Hematopoietic multipotent progenitor cell treated with erythropoietin and hydrocortisone succinate and interleukin-3 and kit ligand, for 4 days (in vitro differentiated cells): ENCODE measurements at regions not wholly inside any gene's neighbourhood (a gene's known extent, or its start where the extent isn't known, plus 50 kb on each side); places are given as distances from the start of the nearest gene placed in this dataset.

Experiments used
- DNase-seq: peaks from one replicate; pipeline ENCODE4 v3.0.0-alpha.2; 2015

DNA sequence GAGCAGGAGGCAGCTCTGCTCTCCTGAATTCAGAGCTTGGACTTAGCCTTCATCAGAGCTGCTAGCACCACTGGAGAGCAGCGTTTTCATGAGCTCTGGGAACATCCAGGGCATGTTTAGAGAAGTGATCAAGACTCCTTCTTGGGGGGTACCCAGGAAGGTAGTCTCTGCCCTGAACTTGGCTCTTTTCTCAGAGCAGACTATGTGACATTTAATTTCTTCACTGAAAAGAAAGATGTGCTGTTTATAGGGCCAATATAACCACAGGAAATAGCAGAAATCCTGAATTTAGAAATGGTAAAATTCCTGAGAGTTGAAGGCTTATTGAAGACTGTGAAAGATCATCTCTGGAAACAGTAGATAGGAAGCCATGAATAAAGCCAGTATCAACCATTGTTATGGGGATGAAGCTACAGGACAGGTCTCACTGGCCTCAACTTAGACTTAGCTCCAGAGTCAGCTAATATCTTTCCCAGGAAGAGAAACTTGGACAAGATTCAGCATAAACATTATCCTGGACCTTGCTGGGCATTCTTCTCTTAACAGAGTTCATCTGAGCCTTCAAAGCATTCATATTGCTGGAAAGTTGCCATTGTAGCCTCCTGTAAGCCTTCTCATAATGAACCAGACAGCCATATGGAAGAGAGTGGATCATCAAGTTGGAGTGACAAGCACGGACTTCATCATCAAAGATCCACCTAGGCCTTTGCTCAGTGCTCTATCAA lies 386.6 kb upstream of the THBS1 start:
- DNase-seq, result no peak

DNA sequence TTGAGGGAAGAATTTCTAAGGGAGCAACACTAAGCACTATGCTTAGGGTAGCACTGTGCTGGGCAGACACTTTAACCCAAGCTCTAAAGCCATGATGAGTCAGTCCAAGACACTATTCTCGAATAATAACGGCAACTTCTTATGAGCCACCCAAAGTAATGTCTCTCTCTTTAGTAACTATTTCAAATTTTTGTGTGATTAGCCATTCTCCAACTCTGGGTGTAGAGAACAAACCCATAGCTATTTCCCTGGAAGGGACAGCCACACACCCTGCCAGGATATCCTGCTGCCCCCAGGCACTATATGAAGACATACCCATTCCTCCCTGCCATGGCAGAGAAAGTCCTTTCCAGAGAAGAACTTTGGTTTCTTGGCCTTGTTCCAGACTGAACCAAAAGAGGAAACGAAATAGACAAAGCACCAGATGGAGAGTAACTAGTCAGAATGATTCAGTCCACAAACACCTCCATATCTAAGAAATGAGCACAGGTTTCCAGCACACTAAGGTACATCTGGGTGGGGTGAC lies 384.9 kb upstream of the THBS1 start:
- DNase-seq, result peak; percentile 32

DNA sequence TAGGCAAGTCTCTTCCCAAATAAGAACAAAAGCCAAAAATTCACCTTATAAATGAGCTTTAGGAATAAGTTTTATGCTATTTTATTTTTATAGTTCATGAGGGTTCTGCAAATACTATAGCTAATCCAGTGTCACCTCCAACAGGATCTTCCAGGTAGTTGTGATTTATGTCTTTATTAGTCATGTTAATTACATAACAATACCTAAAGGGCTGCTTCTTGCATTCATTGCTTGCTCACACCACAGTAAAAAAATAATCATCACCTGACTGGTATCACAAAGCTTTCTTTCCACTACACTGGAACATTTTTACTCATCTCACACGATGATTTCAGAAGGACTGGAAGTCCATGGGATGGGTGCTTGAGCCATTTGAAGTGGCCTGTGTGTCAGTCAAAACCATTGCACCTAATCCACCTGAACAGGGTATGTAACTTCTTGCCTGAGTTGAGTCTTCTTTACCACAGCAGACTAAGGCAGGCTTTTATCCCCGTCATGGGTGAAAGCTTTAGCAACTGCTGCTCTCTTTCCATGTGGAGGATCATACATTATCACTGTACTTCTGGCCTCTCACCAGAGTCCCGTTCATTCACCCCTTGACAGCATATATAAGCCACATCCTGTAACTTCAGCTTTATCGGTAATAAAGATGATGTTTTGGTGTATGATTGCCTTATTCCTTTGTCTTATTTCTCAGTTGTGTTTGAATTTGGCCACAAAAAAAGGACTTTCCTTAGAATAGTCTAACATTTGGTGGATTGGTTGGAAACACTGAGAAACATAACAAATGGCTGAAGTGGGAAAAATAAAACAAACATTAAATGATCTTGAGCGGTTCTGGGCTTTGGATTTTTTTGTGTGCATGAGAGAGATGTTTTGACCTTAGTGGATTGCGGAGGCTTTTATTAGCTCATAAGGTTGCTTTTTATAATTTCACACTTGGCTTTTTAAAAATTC lies 382.6 kb upstream of the THBS1 start:
- no peak for DNase-seq

DNA sequence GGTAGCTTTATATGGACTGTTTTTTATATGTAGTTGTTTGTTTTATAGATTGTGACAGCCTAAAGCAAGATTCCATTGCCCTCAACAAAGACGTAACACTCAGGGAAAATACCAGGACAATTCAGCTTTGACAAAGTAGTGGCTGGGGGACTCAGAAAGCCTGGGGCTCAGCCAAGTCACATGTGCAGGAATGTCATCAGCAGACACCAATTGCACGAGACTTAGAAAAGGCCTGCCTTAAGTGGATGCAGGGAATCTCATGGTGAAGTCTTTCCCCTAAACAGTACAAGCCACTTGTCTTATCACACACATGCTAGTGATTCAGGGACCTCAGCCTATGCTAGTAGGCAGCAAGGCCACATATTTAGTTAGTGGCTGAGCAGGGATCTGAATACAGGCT lies 381.8 kb upstream of the THBS1 start:
- DNase-seq, result no peak

DNA sequence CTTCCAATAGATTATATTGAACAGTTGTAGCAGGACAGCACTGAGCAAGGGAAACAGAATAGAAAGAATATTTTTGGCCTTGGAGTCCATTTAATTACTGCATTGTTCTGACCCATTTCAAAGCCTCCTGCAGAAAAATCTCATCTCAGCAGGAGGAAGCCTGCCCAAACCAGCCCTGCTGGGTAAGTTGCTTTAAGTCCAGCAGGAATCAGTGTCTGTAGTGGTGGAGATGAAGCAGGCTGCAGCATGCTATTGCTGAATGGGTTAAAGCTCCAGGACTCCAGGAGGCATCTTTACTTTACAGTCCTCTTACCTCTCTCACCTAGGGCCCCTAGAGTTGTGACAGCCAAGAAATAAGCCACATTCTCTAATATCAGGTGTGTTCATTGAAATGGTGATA lies 380.3 kb upstream of the THBS1 start:
- DNase-seq, result no peak

DNA sequence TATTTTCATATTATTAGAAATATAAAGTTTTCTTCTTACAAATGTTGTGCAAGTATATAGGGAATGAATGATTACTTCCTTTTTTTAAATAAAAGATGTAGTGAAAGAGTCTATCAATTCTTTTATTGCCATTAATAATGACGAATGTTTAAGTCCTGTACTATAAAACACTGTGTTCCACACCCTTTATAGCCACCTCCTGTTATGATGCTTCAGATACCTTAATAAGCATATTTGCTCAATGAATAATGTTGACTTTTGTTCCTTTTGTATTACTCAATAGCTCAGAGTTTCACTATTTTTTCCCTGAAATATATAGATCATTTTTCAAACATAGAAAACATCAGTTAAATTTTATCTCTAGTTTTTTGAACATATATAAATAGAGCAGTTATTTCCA lies 378.2 kb upstream of the THBS1 start:
- DNase-seq, result no peak

DNA sequence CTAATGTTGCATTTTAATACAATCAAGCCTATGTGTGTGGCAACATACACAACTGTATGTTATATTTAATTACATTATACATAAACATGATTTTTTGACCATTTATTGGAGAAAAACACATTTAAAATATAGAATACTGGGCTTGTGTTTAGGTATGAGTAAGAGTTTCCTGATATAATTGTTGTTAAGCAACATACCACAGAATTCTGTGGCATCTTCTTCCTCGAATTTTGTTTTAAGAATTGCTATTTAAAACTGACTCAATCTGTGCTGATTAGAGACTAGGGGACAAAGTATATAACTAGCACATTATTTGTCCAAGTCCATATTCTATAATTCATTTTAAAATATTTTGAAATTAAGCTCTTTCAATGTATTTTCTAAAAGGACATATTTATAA lies 376.8 kb upstream of the THBS1 start:
- DNase-seq, result no peak

DNA sequence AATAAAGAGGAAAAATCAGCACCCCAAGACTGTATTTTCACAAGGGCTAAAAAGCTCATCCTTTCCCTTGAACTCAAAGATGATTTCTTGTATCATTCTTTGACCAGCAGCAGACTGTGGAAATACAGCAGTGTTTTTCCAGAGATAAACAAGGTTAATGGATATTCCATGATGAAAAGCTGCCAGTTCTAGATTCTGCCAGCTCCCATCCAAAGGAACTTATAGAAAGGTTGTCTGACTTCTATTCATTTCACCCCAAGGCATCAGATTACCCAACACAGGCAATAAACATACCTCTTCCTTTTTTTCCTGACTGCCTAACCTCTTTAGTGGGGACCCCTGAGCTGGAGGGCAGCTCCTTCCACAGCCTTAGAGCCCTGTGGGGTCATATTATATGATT lies 375.8 kb upstream of the THBS1 start:
- DNase-seq, result no peak

DNA sequence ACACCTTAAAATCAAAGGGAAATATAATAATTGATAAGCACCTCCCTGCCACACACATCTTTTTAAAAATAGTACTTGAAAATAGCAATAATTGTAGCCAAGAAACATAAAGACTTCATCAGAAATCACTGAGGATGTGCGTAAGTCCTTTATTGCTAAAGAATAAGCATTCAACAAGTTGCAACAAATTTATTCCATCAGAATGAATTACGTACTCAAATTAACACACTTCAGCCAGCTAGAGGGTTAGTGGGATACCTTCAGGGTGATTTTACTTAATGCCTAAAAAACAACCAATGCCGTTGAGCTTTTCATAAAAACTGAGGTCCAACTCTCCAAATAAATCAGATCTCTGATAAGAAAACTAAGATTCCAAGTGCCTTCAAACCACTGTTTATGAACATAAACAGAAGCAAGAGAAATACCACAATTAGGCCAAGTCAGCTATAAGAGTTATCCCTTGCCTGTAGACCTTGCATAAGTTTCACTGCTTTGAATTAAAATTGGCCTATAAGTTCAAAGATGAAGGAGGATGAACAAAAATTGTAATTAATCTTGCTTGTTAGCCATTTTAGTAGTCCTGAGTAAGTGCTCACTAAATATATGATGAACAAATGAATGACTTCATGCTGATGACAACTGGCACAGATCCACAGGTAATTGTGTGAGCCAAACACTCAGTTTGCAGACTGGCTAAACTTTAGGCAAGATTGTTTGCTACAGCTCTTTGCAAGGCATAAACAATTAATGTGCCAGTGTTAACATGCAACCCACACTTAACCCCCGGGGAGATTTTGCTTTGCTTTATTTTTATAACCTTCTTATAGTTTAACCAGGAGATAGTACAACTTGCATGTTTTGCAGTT lies 375.1 kb upstream of the THBS1 start:
- DNase-seq, result no peak

DNA sequence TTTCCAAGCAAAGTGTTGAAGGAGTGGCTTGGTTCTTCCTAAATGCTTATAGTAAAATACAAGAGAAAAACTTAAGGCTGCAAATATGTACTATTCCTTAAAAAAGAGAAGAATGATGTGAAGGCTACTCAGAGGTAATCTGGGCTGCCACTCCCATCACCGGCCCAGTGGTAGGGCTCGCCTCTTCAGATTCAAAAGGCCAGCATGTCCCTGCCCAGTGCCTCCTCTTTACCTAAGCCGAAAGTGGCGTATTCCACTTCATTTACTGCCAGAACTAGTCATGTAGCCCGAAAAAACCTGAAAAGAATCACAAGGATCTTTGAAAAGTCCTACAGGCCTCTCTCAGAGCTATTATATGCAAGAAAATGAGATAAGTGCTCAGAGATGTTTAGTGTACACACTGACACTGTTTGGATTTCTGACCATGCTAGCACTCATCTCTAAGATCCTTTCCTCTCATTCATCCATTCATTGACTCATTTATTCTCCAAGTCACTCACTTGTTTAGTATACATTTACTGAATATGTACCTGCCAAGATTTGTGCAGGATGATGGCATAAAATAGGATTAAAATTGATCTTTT lies 373.3 kb upstream of the THBS1 start:
- no peak for DNase-seq

DNA sequence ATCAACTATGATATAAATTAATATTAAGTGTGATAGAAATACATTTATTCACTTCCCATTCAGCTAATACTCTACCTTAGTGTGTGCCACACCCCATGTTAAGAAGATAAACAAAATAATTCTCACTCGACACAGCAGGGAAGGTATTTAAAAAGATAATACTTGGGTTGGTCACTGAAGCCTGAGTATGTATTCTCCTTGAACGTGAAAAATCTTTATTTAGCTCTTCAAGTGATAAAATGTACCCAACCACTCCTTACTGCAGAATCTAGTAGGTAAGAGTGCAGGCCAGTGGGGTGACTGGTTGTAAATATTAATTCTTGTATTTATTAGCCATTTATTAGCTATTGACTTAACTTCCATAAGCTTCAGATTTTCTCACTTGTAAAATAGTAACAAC lies 372.7 kb upstream of the THBS1 start:
- DNase-seq, result no peak

DNA sequence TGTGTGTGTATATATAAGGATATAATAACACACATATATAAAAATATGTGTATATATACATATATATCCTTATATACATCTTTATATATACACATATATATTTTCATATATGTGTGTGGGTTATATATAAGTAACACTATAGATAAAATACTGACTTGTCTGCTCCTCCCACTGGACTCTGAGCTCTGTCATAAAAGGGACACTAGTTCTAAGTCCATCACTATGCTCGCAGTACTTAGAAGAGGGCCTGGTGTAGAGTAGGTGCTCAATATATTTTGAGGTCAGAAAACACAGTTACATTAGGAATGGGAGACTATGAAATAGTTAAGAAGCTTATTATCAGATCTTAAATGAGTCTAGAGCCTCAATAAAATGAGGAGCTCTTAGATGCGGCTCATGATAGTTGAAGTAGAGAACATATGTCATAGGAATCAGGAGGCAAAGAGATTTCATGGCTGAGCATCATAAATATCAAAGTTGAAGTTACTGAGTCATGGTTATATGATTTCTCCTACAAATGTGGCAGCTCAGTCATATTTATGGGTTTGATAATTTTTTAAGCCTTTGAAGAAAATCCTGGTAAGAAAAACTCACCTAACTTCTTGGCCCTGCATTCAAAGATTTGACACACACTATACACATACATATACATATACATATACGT lies 371.2 kb upstream of the THBS1 start:
- DNase-seq, result no peak

DNA sequence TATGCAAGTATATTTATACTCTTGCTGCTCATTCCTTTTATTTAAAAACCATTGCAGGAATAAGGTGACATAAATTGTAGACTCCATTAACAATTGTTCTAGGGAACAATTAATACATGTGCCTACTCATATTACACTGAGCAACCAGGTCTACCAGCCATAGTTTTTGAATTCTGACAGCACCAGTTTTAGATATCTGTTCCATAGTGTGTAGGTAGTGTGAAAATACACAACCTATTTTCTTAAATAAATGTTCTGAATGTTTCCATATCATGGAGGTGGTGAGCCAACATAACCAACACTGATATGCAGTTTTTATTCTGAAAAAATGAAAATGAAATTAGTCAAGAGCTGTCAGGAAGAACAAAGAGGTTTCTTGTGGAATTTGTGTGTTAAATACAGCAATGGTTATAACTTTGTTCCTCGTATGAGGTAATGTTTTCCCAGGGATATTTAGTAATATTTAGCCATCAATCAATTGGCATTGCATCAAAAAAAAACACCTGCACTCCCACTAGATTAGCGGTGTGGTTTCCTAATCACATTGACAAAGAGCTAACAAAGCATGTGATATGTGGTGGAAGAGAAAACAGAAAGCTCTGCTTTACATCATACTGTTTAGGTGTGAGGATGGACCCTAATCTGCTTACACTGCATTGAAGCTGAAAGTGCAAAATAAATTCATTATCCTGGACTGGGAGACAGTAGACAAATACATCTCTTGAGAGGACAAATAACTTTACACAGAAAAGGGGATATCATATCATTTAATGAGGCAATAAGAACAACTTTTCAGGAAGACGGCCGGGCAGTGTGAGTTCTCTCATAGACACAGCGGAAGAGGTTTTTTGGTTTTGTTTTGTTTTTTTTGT lies 369.5 kb upstream of the THBS1 start:
- DNase-seq, result no peak

DNA sequence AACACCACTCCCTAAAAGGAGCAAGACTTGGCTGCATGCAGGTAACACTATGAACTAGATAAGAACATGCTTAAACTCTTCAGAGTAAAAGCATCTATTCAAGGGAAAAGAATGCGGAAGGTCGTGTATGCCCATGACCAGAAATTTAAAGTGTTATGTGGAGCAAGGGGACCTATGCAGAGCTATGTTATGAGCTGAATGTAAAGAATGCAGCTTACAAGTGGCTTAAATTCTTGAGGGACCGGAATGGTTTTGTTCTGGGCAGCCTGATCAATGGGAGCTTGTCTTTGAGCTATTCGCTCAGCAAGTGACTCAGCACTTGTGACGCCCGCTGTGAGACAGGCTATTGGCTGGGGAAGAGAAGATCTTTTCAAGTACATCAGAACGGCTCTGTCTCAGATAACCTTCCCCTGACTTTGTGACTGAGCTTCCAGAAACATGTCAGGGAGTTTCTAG lies 367.5 kb upstream of the THBS1 start:
- no peak for DNase-seq

DNA sequence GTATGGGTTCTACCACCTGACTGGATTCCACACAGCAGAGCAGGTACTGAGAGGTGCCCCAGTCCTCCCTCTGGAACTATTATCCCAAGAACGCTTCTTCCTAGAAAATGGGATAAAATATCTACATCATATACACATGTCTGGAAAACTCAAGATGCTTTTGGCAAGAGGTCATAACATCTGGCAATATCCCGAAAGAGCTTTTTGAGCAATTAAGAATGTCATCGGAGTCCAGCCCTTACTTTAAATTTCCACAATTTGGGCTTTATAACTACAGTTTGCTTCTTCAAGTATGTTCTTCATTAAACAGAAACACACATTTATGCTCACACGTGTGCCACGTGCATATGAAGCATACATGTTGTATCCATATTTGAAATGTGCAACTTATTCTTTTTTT lies 365.9 kb upstream of the THBS1 start:
- DNase-seq, result no peak

DNA sequence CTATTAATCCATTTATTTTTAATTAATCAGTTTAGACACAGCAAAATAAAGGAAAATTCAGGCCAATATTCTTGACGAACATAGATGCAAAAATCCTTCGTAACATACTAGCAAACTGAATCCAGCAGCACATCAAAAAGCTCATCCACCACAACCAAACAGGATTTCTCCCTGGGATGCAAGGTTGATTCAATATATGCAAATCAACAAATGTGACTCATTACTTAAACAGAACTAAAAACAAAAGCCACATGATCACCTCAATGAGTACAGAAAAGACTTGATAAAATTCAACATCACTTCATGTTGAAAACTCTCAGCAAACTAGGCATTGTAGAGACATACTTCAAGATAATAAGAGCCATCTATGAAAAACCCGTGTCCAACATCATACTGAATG lies 364.1 kb upstream of the THBS1 start:
- no peak for DNase-seq

DNA sequence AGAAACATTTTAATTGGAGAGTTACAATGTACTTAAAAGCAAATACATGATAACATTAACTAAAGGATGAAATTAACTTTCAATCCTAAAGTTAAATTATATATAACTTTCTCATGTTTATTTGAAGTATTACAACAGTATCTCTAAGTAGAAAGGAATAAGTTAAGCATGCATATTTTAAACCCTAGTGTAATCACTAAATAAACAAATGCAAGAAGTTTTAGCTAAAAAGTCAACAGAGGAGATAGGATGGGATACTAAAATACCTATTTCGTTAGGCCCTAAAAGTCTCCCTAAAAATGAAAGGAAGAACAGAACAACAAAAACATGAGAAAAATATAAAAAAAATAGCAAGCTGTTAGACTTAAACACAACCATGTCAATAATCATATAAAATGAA lies 361.3 kb upstream of the THBS1 start:
- no peak for DNase-seq

DNA sequence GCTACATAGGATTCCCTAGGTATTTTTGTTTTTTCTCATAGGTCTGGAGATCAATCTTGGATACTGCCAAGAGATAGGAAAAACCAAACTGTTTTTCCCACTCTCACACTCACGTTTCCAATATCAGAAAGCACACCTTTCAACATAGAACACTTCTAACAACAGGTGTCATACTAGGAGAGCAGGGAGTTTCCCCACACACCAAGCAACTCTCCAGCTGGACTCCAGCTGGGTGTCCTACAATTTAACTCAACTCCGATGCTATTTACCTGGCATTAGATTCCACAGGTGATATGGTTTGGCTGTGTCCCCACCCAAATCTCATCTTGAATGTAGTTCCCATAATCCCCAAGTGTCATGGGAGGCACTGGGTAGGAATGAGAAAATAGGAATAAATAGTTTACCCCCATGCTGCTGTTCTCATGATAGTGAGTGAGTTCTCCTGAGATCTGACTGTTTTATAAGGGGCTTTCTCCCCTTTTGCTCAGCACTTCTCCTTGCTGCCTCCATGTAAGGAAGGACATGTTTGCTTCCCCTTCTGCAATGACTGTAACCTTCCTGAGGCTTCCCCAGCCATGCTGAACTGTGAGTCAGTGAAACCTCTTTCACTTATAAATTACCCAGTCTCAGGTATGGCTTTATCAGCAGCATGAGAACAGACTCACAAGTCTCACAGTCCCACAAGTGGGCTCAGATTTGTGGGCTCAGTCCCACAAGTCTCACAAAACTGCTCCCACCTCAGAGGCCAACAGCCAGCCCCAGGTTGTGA lies 354.5 kb upstream of the THBS1 start:
- no peak for DNase-seq

DNA sequence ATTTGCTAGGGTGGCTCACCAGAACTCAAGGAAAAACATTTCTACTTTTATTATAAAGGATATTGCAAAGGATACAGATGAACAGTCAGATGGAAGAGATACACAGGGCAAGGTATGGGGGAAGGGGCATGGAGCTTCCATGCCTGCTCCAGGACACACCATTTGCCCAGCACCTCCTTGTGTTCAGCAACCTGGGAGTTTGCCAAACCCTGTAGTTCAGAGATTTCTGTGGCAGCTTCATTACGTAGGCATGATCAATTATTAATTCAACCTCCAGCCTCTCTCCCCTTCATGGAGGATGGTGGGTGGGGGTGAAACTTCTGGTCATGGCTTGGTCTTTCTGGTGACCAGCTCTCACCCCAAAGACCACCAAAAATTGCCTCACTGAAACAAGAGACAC lies 353.9 kb upstream of the THBS1 start:
- DNase-seq, result no peak

DNA sequence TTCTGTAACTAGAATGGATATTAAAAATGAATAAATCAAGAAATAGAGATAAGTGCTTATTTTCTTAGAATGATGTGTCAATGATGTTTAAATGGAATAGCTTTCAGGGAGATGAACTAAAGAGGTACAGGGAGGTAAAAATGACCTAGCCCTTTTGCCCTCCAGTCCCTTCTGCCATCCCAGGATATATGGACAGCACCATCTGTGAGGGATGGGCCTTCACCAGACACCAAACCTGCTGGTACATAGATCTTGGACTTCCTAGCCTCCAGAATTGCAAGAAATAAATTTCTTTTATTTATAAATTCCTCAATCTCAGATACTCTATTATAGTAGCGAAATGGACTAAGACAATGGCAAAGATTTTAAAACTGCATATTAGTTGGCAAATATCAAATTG lies 352.0 kb upstream of the THBS1 start:
- DNase-seq, result no peak
